OCI-LY7 (cell line): ENCODE measurements at regions not wholly inside any gene's neighbourhood (a gene's known extent, or its start where the extent isn't known, plus 50 kb on each side); places are given as distances from the start of the nearest gene placed in this dataset.
"Not testable (repeated sequence)": the region's sequence is repeated elsewhere in the genome, so short reads cannot be mapped to it uniquely, and the experiment has no call there.

Source experiments
- BruUV-seq: library from RNA; stranded (reverse); fragments of 400-500 nt; replicated peaks from 2 replicates; lab custom pipeline; 2021; lab: Mats Ljungman, UMichigan
- CTCF ChIA-PET: fragments of 300-600 bp; sonication (Branson Sonifier 250); formaldehyde crosslinking; loops from one replicate; lab custom pipeline; 2022; ENCODE audit warnings: antibody characterized with exemption; ENCODE audit not compliant: unreplicated experiment; lab: Charles Lee
- POLR2A ChIA-PET: fragments of 300-600 bp; sonication (Branson Sonifier 250); formaldehyde crosslinking; loops from one replicate; lab custom pipeline; 2022; ENCODE audit warnings: antibody characterized with exemption; lab: Charles Lee
- DNase-seq: peaks from one replicate; pipeline ENCODE4 v3.0.0-alpha.2; 2015; ENCODE audit warnings: low spot score
- H2AFZ ChIP-seq: fragments of 200-600 bp; sonication (generic), shearing (Covaris generic); 2 replicates; pipeline ENCODE4 v1.6.1; 2014; ENCODE audit warnings: mild to moderate bottlenecking, antibody characterized with exemption, low read length, moderate library complexity
- H3K27ac ChIP-seq: fragments of 200-600 bp; sonication (generic); 2 replicates; pipeline ENCODE4 v1.5.1; 2014; ENCODE audit warnings: mixed run types, low read depth, mild to moderate bottlenecking, moderate library complexity, low read length, inconsistent platforms; ENCODE audit not compliant: poor library complexity, severe bottlenecking
- H3K36me3 ChIP-seq: fragments of 200-600 bp; sonication (generic); 2 replicates; pipeline ENCODE4 v1.6.1; 2014; ENCODE audit warnings: mild to moderate bottlenecking, antibody characterized with exemption, low read length, moderate library complexity, mixed read lengths; ENCODE audit not compliant: insufficient read depth
- H3K4me1 ChIP-seq: fragments of 200-600 bp; sonication (generic); 2 replicates; pipeline ENCODE4 v1.5.1; 2014; ENCODE audit warnings: mild to moderate bottlenecking, low read length; ENCODE audit not compliant: insufficient read depth, poor library complexity, severe bottlenecking
- H3K4me2 ChIP-seq: fragments of 200-600 bp; sonication (generic); 2 replicates; pipeline ENCODE4 v1.6.1; 2014; ENCODE audit warnings: mild to moderate bottlenecking, low read length
- H3K4me3 ChIP-seq: fragments of 200-600 bp; sonication (generic); 2 replicates; pipeline ENCODE4 v1.5.1; 2014; ENCODE audit warnings: mild to moderate bottlenecking, low read depth, low read length; ENCODE audit not compliant: poor library complexity, severe bottlenecking
- H3K79me2 ChIP-seq: fragments of 200-600 bp; sonication (generic); 2 replicates; pipeline ENCODE4 v1.6.1; 2016; ENCODE audit warnings: low read depth, mild to moderate bottlenecking, low read length, moderate library complexity, mixed read lengths; ENCODE audit not compliant: insufficient read depth
- H3K9me2 ChIP-seq: fragments of 200-600 bp; sonication (generic); 2 replicates; pipeline ENCODE4 v1.6.1; 2016; ENCODE audit warnings: mild to moderate bottlenecking, low read length, mixed read lengths; ENCODE audit not compliant: insufficient read depth
- H3K9me3 ChIP-seq: fragments of 200-600 bp; sonication (generic); 2 replicates; pipeline ENCODE4 v1.6.1; 2014; ENCODE audit warnings: mild to moderate bottlenecking, mixed run types, low read length, mixed read lengths
- H4K20me1 ChIP-seq: fragments of 200-600 bp; sonication (generic); 2 replicates; pipeline ENCODE4 v1.6.1; 2014; ENCODE audit warnings: mild to moderate bottlenecking, antibody characterized with exemption, low read length, moderate library complexity, mixed read lengths; ENCODE audit not compliant: insufficient read depth
- CTCF ChIP-seq: fragments of 200-600 bp; sonication (generic); conservative IDR thresholded peaks from 2 replicates; pipeline ENCODE4 v1.5.1; 2014; ENCODE audit warnings: mild to moderate bottlenecking, antibody characterized with exemption, low read length, moderate library complexity, mixed read lengths
- EZH2phosphoT487 ChIP-seq: fragments of 200-600 bp; sonication (generic); IDR thresholded peaks from 2 replicates; pipeline ENCODE4 v1.6.1; 2018; ENCODE audit warnings: low read depth, borderline replicate concordance, mild to moderate bottlenecking, mixed run types, antibody characterized with exemption, low read length, moderate library complexity, mixed read lengths
- intact Hi-C: fragments of 100-400 bp; cut with micrococcal nuclease; formaldehyde crosslinking; loops from one replicate; pipeline ENCODE4 v1.10.0; 2022; ENCODE audit not compliant: unreplicated experiment

- intact Hi-C loops: no loop called here
- Histone ChIP-seq H3K27ac (no peak overlapping the region), H3K4me1 (no peaks in the 10 kb centered on the region), H3K9me2 (no peaks in the 10 kb centered on the region), H2AFZ (no peak overlapping the region), H3K4me2 (no peak overlapping the region), H3K4me3 (no peak overlapping the region), H4K20me1 (no peaks in the 10 kb centered on the region), H3K79me2 (no peaks in the 10 kb centered on the region), H3K9me3 (no peaks in the 10 kb centered on the region), H3K36me3 (no peaks in the 10 kb centered on the region)
- ChIA-PET POLR2A (interaction anchor here (1.0 kb wide), 1 partner anchor 16 kb away, joined by 3 read pairs; no protein-coding TSS in a partner anchor), CTCF (no interaction called here)
- TF ChIP-seq EZH2phosphoT487 (no peak), CTCF (no peak)
- BruUV-seq: no TSS peak
- DNase-seq: no peak
Observed at GRCh38 chr13:90884066-90884465, 463.4 kb upstream of the MIR17HG start.

GRCh38 chr13:90889906-90890834, 457.3 kb upstream of the MIR17HG start:
- H3K4me3 ChIP-seq: no peak overlapping the region
- no peaks in the 10 kb centered on the region for H4K20me1 ChIP-seq
- BruUV-seq: no TSS peak
- no peaks in the 10 kb centered on the region for H3K36me3 ChIP-seq
- POLR2A ChIA-PET: interaction anchor here (0.8 kb wide), 1 partner anchor 900 kb away, joined by 3 read pairs; no protein-coding TSS in a partner anchor
- no peak overlapping the region for H3K4me2 ChIP-seq
- no peaks in the 10 kb centered on the region for H3K79me2 ChIP-seq
- intact Hi-C loops: no loop called here
- no peaks in the 10 kb centered on the region for H3K9me2 ChIP-seq
- CTCF ChIA-PET: no interaction called here
- no peaks in the 10 kb centered on the region for H3K4me1 ChIP-seq
- TF ChIP-seq EZH2phosphoT487: no peak
- TF ChIP-seq CTCF: no peak
- H2AFZ ChIP-seq: no peak overlapping the region
- no peaks in the 10 kb centered on the region for H3K9me3 ChIP-seq
- DNase-seq: no peak
- no peak overlapping the region for H3K27ac ChIP-seq

GRCh38 chr13:90891329-90891728, 456.2 kb upstream of the MIR17HG start:
- Histone ChIP-seq H3K36me3 (no peaks in the 10 kb centered on the region), H3K27ac (no peak overlapping the region), H3K9me3 (no peaks in the 10 kb centered on the region), H2AFZ (no peak overlapping the region), H3K4me1 (no peaks in the 10 kb centered on the region), H4K20me1 (no peaks in the 10 kb centered on the region), H3K4me2 (no peak overlapping the region), H3K9me2 (no peaks in the 10 kb centered on the region), H3K4me3 (no peak overlapping the region), H3K79me2 (no peaks in the 10 kb centered on the region)
- no peak for TF ChIP-seq CTCF
- no peak for TF ChIP-seq EZH2phosphoT487
- ChIA-PET POLR2A (interaction anchor here (0.7 kb wide), 1 partner anchor 9 kb away, joined by 3 read pairs; no protein-coding TSS in a partner anchor), CTCF (interaction anchor here (0.6 kb wide), 1 partner anchor 158 kb away, joined by 3 read pairs; no protein-coding TSS in a partner anchor)
- no TSS peak for BruUV-seq
- no peak for DNase-seq
- intact Hi-C loops: no loop called here

- H3K36me3 ChIP-seq, H3K79me2 ChIP-seq, H2AFZ ChIP-seq, BruUV-seq, H3K9me3 ChIP-seq, H4K20me1 ChIP-seq, intact Hi-C loops, CTCF ChIA-PET, H3K27ac ChIP-seq, H3K4me3 ChIP-seq, DNase-seq, H3K4me2 ChIP-seq, H3K9me2 ChIP-seq, H3K4me1 ChIP-seq: not testable (repeated sequence)
- POLR2A ChIA-PET: interaction anchor here (0.7 to 1.2 kb wide), 2 partner anchors 12 to 540 kb away, joined by 3 to 4 read pairs; no protein-coding TSS in a partner anchor
Observed at GRCh38 chr13:90893199-90893598, 454.3 kb upstream of the MIR17HG start.
